ENCODE measurements at regions not wholly inside any gene's neighbourhood (a gene's known extent, or its start where the extent isn't known, plus 50 kb on each side); places are given as distances from the start of the nearest gene placed in this dataset.
"Not testable (repeated sequence)": the region's sequence is repeated elsewhere in the genome, so short reads cannot be mapped to it uniquely, and the experiment has no call there.

- intact Hi-C loops (cut with DNase I; ENCODE audit: low total_unique reads) (no loop called here), in situ Hi-C loops (cut with MboI; ENCODE audit: low pct_ligation_motif_present in 1 of 4, low pct_unique_long_range_greater_than_20kb in 1 of 4, low sequenced_read_pairs in 3 of 4) (no loop called here)
- TF ChIP-seq POLR2A (IDR thresholded peaks at IDR 0.05) = no peak
- TF ChIP-seq CTCF (IDR thresholded peaks at IDR 0.05) = no peak
- TF ChIP-seq EP300 (IDR thresholded peaks at IDR 0.05; ENCODE audit: low read depth) = no peak
- TF ChIP-seq POLR2AphosphoS5 (IDR thresholded peaks at IDR 0.05) = no peak
- no peaks in the 10 kb centered on the region for H3K36me3 ChIP-seq
- 33 to 61% methylated on average over 2 of the region's 2 CpGs for WGBS, 2 donors (ENCODE audit: low coverage in 1 of 2)
- H3K9me3 ChIP-seq = no peaks in the 10 kb centered on the region
- no peaks in the 10 kb centered on the region for H3K4me1 ChIP-seq
- H3K27ac ChIP-seq = no peak overlapping the region
- no peaks in the 10 kb centered on the region for H3K27me3 ChIP-seq
- no peak for DNase-seq
- H3K4me3 ChIP-seq = no peak overlapping the region
Measured at GRCh38 chr1:70820995-70821394, 226.6 kb downstream of the PTGER3 start.

GRCh38 chr1:70826428-70826827 is 221.2 kb downstream of the PTGER3 start:
- 86% methylated on average over 1 to 3 of the region's 3 CpGs for whole genome bisulfite sequencing, 2 donors (ENCODE audit: low coverage in 1 of 2)
- TF ChIP-seq CTCF (IDR thresholded peaks at IDR 0.05) (no peak), POLR2AphosphoS5 (IDR thresholded peaks at IDR 0.05) (no peak), POLR2A (IDR thresholded peaks at IDR 0.05) (no peak), EP300 (IDR thresholded peaks at IDR 0.05; ENCODE audit: low read depth) (no peak)
- intact Hi-C loops (cut with DNase I; ENCODE audit: low total_unique reads) = no loop called here
- Histone ChIP-seq H3K4me3 (no peak overlapping the region), H3K36me3 (no peaks in the 10 kb centered on the region), H3K9me3 (no peaks in the 10 kb centered on the region), H3K27me3 (no peaks in the 10 kb centered on the region), H3K4me1 (no peaks in the 10 kb centered on the region), H3K27ac (no peak overlapping the region)
- DNase-seq = no peak
- in situ Hi-C loops (cut with MboI; ENCODE audit: low pct_ligation_motif_present in 1 of 4, low pct_unique_long_range_greater_than_20kb in 1 of 4, low sequenced_read_pairs in 3 of 4) = no loop called here

GRCh38 chr1:70827030-70827429 is 220.6 kb downstream of the PTGER3 start:
- in situ Hi-C loops (cut with MboI; ENCODE audit: low pct_ligation_motif_present in 1 of 4, low pct_unique_long_range_greater_than_20kb in 1 of 4, low sequenced_read_pairs in 3 of 4) = no loop called here

GRCh38 chr1:70828177-70828576 is 219.4 kb downstream of the PTGER3 start:
- no peaks in the 10 kb centered on the region for H3K36me3 ChIP-seq
- H3K27me3 ChIP-seq = no peaks in the 10 kb centered on the region
- TF ChIP-seq EP300 (IDR thresholded peaks at IDR 0.05; ENCODE audit: low read depth) = no peak
- no peak for TF ChIP-seq CTCF (IDR thresholded peaks at IDR 0.05)
- no peak for TF ChIP-seq POLR2AphosphoS5 (IDR thresholded peaks at IDR 0.05)
- no peak for TF ChIP-seq POLR2A (IDR thresholded peaks at IDR 0.05)
- intact Hi-C loops (cut with DNase I; ENCODE audit: low total_unique reads) = no loop called here
- no peaks in the 10 kb centered on the region for H3K9me3 ChIP-seq
- WGBS, 2 donors (ENCODE audit: low coverage in 1 of 2) = 85 to 91% methylated on average over 1 of the region's 1 CpG
- no peak overlapping the region for H3K4me3 ChIP-seq
- DNase-seq = no peak
- H3K4me1 ChIP-seq = no peaks in the 10 kb centered on the region
- in situ Hi-C loops (cut with MboI; ENCODE audit: low pct_ligation_motif_present in 1 of 4, low pct_unique_long_range_greater_than_20kb in 1 of 4, low sequenced_read_pairs in 3 of 4) = no loop called here
- H3K27ac ChIP-seq = no peak overlapping the region

More at GRCh38 chr1:70827030-70827429, 220.6 kb downstream of the PTGER3 start:
- no peaks in the 10 kb centered on the region for H3K27me3 ChIP-seq
- H3K36me3 ChIP-seq = no peaks in the 10 kb centered on the region
- H3K27ac ChIP-seq = no peak overlapping the region
- H3K9me3 ChIP-seq = no peaks in the 10 kb centered on the region
- TF ChIP-seq POLR2A (IDR thresholded peaks at IDR 0.05) (no peak), CTCF (IDR thresholded peaks at IDR 0.05) (no peak), EP300 (IDR thresholded peaks at IDR 0.05; ENCODE audit: low read depth) (no peak), POLR2AphosphoS5 (IDR thresholded peaks at IDR 0.05) (no peak)
- no peak overlapping the region for H3K4me3 ChIP-seq
- H3K4me1 ChIP-seq = no peaks in the 10 kb centered on the region
- intact Hi-C loops (cut with DNase I; ENCODE audit: low total_unique reads) = no loop called here
- WGBS, 2 donors (ENCODE audit: low coverage in 1 of 2) = 86 to 88% methylated on average over 3 of the region's 3 CpGs
- DNase-seq = no peak

GRCh38 chr1:70834365-70834764 is 213.3 kb downstream of the PTGER3 start:
- H3K4me1 ChIP-seq; H3K4me3 ChIP-seq; H3K36me3 ChIP-seq; in situ Hi-C loops (cut with MboI; ENCODE audit: low pct_ligation_motif_present in 1 of 4, low pct_unique_long_range_greater_than_20kb in 1 of 4, low sequenced_read_pairs in 3 of 4); H3K27me3 ChIP-seq; DNase-seq; H3K27ac ChIP-seq; H3K9me3 ChIP-seq; intact Hi-C loops (cut with DNase I; ENCODE audit: low total_unique reads): not testable (repeated sequence)
- WGBS, 2 donors (ENCODE audit: low coverage in 1 of 2) = 70 to 76% methylated on average over 2 of the region's 2 CpGs
